GM15510 (cell line): ENCODE measurements at regions not wholly inside any gene's neighbourhood (a gene's known extent, or its start where the extent isn't known, plus 50 kb on each side); places are given as distances from the start of the nearest gene placed in this dataset.

ENCODE experiments used
- POLR2A ChIP-seq: IDR thresholded peaks from 3 replicates; pipeline ENCODE4 v1.6.1; 2011; ENCODE audit warnings: borderline replicate concordance; ENCODE audit not compliant: insufficient read length; ENCODE audit errors: extremely low read depth

DNA sequence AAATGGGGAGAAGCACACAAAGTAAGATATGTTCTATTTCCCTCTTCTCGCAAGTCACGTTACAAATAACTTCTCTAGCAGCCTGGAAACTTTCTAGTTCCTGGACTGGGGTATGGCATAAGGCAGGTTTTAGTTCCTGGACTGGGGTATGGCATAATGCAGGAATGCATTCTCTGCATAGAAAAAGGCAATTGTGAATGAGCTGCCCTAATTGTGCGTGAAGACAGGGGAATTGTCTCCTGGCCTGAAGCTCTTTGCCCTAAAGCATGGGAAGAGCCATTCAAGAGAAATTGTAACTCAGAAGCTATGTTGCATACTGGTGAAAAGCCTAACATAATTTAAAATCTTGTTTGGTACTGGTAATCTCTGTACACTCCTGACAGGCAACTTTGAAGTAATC lies 54.3 kb upstream of the CBLB start:
- TF ChIP-seq POLR2A, result no peak

- no peak for TF ChIP-seq POLR2A
Observed at GRCh38 chr3:105927741-105928140, 58.9 kb upstream of the CBLB start.

GRCh38 chr3:105930733-105931132 lies 61.9 kb upstream of the CBLB start:
- TF ChIP-seq POLR2A, result no peak

GRCh38 chr3:105931500-105931899 lies 62.7 kb upstream of the CBLB start:
- no peak for TF ChIP-seq POLR2A

DNA sequence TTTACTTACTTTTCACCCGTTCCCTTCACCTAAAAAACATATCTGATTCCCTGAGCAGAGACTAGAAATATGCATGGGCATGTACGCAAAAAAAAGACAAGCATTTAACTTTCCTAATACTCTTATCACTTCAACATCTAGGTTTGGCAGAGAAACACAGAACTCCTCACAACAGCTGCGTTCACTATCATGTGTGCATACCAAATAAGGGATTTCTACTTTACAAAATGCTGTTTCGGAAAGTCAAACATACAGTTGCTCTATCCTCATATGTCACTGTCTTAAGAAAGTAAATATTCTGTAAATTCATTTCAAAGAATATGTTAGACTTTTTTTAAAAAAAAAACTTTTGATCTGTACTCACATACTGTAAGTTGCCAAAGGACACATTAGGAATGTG lies 65.1 kb upstream of the CBLB start:
- TF ChIP-seq POLR2A, result no peak

- no peak for TF ChIP-seq POLR2A
Observed at GRCh38 chr3:105938101-105938500, 69.3 kb upstream of the CBLB start.

GRCh38 chr3:105938806-105939205 lies 70.0 kb upstream of the CBLB start:
- no peak for TF ChIP-seq POLR2A

DNA sequence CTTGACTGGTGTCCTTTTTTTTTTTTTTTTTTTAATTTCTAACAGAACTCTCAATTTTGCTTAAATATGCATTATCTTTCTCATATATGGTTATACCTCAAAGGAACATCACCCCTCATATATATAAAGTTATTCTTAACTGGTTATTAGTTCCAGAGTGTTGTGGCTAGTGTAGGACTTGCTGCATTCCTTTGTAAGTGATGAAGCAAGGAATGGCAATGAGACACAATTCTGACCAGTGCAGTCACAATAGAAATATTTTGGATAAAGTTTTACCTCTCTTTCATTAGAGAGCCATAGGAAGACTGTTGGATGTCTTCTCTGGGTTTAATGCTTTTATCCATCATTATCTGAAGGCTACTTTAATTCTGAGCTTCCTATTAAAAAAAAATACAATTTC lies 75.5 kb upstream of the CBLB start:
- no peak for TF ChIP-seq POLR2A

- no peak for TF ChIP-seq POLR2A
Observed at GRCh38 chr3:105944721-105945120, 75.9 kb upstream of the CBLB start.

- no peak for TF ChIP-seq POLR2A
Observed at GRCh38 chr3:105948101-105948500, 79.3 kb upstream of the CBLB start.

DNA sequence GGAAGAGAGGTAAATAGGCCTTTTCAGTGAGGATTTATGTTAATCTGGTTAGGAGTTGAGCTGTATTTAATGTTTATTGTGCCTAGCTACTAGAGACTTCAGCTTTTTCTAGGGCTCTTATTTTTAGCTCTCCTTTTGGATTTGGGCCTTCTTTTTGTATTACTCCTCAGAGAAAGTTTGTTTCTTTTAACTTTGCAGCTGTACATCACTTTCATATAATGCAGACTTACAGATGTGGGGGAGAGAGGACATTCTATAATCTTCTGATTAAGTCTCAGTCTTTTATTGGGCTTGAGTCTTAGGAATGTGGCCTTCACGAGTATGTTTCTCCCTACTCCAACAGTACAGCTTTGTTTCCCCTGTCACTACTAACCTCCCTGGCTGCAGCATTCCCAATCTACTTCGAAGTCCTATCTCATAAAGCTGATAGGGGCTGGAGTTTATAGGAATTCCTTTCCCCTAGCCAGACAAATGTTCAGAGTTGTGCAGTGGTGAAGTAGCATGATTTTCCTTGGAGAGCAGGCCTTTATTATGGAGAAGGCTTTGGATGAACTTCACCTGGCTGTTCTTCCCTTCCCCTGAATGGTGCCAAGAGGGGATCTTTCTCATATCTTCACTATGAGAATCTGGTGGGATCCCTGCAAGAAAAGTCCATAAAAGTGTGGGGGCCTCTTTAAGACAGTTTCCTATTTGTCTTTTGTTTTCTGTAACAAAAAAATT lies 82.2 kb upstream of the CBLB start:
- no peak for TF ChIP-seq POLR2A

- TF ChIP-seq POLR2A, result no peak
Observed at GRCh38 chr3:105953831-105954230, 85.0 kb upstream of the CBLB start.

GRCh38 chr3:105956306-105956705 lies 87.5 kb upstream of the CBLB start:
- TF ChIP-seq POLR2A, result no peak

GRCh38 chr3:105957722-105958121 lies 88.9 kb upstream of the CBLB start:
- TF ChIP-seq POLR2A, result no peak

DNA sequence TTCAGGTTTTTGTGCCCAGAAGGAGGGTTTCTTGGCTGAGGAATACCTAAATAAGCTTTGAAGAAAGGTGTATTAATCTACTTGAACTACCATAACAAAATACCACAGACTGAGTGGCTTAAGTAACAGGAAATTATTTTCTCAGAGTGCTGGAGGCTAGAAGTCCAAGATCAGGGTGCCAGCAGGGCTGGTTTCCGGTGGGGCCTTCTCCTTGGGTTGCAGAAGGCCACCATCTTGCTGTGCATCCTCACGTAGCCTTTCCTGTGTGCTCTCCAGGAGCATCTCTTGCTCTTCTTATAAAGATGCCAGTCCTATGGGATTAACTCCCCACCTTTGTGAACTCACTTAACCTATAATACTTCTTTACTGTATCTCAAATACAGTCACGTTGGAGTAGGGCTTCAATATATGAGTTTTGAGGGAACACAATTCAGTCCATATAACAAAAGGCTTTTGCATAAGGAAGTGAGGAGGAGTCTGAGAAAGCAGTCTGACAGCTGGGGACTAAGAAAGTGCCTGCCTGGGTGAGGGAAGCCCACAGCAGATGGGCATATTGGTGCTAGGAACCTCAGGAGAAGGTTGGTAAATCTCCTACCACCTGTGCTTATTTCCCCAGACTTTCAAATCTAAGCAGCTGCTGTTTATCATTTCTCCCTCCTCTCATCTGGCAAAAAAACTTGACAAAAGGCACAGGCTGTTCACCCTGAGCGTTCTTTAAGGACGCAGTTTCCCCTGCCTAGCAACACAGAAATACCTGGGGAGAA lies 89.6 kb upstream of the CBLB start:
- no peak for TF ChIP-seq POLR2A

DNA sequence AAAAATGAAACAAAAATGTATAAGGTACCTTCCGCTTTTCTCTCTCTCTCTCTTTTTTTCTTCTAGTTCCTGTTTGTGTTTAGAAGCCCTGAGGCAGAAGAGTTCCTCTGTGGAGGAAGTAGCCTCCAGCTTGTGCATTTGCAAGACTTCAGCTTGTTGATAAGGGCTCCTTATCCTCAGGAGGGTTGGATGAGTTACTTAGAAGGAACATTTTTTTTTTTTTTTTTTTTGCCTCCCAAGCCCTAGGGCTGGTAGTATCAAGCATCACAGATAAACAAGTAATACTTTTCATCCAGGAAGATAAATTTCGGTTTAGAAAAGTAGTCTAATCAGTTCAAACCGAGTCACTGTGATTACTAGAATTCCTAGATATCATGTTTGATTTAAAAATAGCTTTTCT lies 91.0 kb upstream of the CBLB start:
- no peak for TF ChIP-seq POLR2A
